ENCODE measurements at regions not wholly inside any gene's neighbourhood (a gene's known extent, or its start where the extent isn't known, plus 50 kb on each side); places are given as distances from the start of the nearest gene placed in this dataset.

DNA sequence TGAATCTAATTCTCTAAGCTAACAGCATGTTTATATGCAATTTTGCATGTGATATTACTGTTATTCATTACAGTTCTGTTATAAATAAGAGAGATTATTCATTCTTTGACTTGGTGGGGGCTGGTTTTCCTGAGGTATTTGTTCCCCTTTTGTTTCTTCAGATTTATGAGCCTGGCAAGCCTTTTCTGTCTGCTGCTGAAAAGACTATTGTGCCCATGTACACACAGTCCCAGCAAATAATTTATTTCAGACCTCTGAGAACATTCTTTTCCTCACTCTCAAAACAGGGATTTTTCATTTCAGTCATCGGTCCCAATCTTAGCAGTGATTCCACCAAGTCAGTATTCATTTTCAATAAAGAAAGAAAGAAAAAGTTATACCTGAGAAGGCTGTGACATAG is 716.8 kb downstream of the NSUN3 start:
- TF ChIP-seq, protein P1, sequence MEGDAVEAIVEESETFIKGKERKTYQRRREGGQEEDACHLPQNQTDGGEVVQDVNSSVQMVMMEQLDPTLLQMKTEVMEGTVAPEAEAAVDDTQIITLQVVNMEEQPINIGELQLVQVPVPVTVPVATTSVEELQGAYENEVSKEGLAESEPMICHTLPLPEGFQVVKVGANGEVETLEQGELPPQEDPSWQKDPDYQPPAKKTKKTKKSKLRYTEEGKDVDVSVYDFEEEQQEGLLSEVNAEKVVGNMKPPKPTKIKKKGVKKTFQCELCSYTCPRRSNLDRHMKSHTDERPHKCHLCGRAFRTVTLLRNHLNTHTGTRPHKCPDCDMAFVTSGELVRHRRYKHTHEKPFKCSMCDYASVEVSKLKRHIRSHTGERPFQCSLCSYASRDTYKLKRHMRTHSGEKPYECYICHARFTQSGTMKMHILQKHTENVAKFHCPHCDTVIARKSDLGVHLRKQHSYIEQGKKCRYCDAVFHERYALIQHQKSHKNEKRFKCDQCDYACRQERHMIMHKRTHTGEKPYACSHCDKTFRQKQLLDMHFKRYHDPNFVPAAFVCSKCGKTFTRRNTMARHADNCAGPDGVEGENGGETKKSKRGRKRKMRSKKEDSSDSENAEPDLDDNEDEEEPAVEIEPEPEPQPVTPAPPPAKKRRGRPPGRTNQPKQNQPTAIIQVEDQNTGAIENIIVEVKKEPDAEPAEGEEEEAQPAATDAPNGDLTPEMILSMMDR (IDR thresholded peaks at IDR 0.05), result no peak
- TF ChIP-seq POLR2A (IDR thresholded peaks at IDR 0.05), result no peak
